OCI-LY3 (cell line): ENCODE measurements at regions not wholly inside any gene's neighbourhood (a gene's known extent, or its start where the extent isn't known, plus 50 kb on each side); places are given as distances from the start of the nearest gene placed in this dataset.

Experiments
- CTCF ChIP-seq: fragments of 200-600, 300-600 bp; sonication (generic); IDR thresholded peaks from 2 replicates; pipeline ENCODE4 v1.5.1; 2014; ENCODE audit warnings: antibody characterized with exemption, low read length, low read depth
- EZH2phosphoT487 ChIP-seq: fragments of 200-600 bp; shearing (Covaris generic); IDR thresholded peaks from 2 replicates; pipeline ENCODE4 v1.6.1; 2018; ENCODE audit warnings: antibody characterized with exemption, mixed run types, low read depth

- no peak for TF ChIP-seq CTCF
- no peak for TF ChIP-seq EZH2phosphoT487
Measured at GRCh38 chr12:118543651-118544050, 167.3 kb downstream of the SUDS3 start.
